Right ventricle myocardium superior (tissue), 1 donor: ENCODE measurements at regions not wholly inside any gene's neighbourhood (a gene's known extent, or its start where the extent isn't known, plus 50 kb on each side); places are given as distances from the start of the nearest gene placed in this dataset.

ENCODE experiments used
- ATAC-seq: fragments of 200-7000 bp; cut with Tn5 transposase; one replicate; pipeline ENCODE4 v1.9.1; 2020; ENCODE audit warnings: mild to moderate bottlenecking; ENCODE audit not compliant: poor library complexity
- DNase-seq: peaks from one replicate; pipeline ENCODE4 v3.0.0-alpha.2; 2020
- intact Hi-C: fragments of 100-400 bp; cut with DNase I; formaldehyde crosslinking; loops from one replicate; pipeline ENCODE4 v1.11.2; 2022
- donor health status: DM: no; HTN: yes; CAD: no; lungs with severe emphysema.

DNA sequence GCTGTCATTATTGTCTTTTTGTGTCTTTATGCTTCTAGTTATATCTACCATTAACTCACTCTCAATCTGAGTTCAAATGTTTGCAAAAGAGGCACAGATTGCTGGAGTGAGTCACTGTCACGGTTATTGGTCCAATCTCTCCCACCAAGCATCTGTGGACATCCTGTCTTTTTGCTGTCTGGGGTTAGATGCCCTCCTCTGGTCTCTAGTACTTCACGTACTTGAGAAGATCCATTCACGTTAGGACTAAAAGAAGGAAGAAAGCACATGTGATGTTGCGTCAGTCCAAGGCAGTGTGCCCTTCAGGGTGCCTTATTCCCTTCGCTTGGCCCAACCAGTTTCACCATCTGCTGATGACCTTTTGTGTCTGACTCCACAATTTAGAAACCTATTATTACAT is 72.3 kb upstream of the STXBP6 start:
- ATAC-seq, result peak; percentile 18
- intact Hi-C loops, result no loop called here
- no peak for DNase-seq

DNA sequence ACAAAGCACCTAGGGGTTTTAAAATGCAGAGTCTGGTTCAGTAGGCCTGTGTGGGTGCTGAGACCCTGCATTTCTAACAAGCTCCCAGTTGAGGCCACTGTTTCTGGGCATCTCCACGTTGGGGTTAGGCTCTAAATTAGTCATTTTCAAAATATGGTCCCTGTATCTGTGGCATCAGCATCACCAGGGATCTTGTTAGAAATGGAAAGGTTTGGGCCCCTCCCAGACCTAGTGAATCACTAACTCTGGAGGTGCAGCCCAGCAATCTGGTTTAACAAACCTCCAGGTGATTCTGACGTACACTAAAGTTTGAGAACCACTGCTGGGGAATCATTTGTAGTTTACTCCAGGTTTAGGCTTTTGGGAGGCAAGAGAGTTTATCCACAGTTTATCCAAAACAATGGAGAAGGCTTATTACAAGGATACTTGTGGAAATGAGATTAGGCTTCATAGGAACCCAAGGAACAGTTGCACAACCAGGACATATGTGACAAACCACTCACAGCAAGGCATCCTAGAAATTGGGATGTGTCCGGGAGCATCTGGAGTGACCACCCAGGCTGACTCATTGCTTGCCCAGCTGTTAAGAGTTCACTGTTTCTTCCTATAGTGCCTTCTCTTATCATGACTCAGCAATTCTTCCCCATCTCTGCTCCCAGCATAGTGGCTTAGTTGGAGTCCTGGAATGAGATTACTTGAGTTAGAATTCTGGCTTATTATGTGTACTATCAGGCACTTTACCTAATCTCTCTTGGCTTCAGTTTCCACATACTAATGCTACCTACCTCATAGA is 71.6 kb upstream of the STXBP6 start:
- intact Hi-C loops, result no loop called here

DNA sequence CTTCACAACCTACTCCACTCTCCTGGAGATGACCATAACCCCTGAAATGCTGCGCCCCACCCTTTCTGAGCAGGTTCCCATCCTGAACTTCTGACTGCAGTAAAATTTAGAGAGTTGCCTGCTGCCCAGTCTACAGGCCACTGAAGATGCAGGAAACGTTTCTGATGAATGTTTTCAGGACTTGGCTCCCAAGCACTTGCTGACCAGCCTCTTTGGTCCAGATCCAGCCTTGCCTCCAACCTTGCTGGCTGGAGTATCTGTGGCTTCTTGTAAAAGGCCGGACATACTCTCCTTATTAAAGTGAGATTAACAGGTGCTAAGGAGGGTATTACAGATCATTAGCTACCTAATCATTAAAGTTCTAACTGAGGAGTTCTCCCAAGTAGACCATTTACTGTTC is 70.3 kb upstream of the STXBP6 start:
- ATAC-seq (no peak), DNase-seq (no peak)
- intact Hi-C loops, result no loop called here

More for the DNA sequence above, 71.6 kb upstream of the STXBP6 start:
- ATAC-seq (peak; percentile 69), DNase-seq (no peak)

DNA sequence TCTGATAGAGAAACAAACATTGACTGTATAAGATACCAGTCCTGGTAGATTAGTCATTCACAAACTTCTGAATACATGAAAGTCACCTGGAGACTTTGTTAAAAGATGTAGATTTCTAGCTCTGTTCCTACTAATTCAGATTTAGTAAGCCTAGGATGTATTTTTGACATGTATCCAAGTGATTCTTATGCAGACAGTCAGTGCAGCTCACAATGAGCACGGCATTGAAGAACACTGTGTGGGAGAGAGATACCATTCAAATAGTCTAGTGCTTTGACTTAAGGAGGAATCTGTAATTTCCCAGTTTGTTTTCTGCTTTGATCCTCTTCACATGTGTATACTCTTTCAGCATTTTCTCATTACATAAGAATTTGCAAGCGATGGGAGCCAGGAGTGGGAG is 68.7 kb upstream of the STXBP6 start:
- intact Hi-C loops, result no loop called here
- ATAC-seq, result no peak
- DNase-seq, result no peak

DNA sequence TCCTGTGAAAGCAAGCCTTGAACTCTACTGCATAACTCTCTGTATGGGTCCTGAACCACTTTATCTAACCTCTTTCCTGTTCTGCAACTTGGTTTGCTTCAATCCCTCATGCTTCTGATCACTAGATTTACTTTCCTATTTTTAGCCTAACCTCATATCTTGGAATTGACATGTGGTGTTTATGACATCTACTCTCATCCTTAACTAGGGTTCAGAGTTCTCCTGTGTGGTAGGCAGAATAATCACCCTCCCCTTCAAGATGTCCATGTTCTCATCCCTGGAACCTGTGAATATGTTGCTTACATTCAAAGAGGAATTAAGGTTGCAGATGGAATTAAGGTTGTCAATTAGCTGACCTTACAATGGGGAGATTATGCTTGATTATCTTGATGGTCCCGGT is 67.4 kb upstream of the STXBP6 start:
- intact Hi-C loops, result no loop called here
- ATAC-seq (no peak), DNase-seq (no peak)

DNA sequence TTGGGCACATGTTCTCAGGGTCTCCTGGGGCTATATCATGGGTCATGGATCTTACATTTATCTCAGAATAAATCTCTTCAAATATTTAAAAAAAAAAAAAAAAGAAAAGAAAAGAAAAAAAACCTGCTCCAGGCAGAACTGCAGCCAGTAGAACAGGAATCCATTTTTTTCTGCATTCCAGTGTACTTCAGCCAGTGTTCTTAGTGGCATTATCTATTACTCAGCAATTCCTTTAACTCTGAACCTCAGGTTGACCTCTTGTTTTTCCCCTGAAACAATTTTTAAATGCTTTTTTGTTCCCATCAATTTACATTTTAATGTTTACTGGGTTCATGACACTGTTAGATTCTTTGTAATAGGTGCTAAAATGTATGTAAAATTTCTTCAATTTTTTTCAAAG is 66.7 kb upstream of the STXBP6 start:
- intact Hi-C loops, result no loop called here
- ATAC-seq (no peak), DNase-seq (no peak)

DNA sequence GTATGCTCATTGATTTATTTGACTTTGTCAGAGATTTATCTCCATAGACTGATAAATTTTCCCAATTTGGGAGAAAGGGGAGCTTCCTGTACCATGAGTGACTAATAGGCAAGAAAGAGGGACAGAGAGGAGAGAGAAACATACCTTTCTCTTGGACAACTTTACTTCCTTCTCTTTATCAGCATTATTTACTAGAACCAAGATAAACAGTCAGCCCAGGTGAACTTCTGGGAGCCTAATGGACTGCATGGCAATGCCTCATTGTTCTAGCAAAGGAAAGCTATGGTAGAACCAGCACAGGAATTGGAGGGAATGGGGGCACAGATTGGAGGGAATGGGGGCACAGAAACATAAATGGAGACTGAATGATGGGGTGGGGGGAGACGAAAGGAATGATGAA is 63.4 kb upstream of the STXBP6 start:
- ATAC-seq (no peak), DNase-seq (no peak)
- intact Hi-C loops, result no loop called here

DNA sequence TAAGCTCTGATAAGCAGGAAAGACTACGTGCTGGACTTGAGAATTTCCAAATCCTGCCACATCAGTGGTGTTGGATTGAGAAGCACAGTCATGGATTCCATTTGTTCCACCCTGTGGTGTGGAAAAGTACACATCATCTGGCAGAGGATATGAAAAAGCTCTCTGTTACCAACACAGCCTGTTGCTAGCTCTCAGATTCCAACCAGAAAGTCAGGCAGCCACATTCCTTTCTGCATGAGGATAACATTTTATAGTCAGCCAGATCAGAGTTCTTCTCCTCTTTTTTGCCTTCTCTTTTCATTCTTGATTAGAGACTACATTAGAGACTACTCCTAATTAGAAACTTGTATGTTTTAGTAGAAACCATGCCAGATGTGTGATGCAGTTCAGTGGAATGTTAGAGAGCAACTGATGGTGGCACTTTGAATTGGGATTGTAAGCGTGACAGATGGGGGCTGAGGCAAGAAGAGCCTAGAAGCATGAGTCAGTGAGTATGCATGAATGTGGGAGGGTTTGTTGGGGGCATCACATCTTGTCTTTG is 61.2 kb upstream of the STXBP6 start:
- ATAC-seq, result peak; percentile 97
- intact Hi-C loops, result no loop called here
- no peak for DNase-seq

DNA sequence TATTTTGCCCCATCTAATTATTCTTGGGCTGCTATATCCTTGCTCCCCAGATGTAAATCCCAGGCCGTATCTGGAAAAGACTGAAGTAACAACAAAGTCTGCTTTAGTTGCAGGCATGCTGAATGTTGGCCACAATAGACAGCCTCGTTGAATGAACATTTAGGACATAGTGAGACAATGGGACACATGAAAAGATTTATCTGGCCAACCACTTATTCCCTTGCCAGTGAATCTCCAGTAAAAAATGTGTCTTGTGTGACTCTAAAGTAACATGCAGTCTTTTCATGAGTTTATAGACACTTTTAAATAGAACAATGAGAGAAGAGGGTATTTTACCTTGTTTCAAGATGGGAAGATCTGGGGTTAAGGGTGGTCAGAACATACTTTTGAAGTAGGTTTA is 60.2 kb upstream of the STXBP6 start:
- intact Hi-C loops, result no loop called here
- DNase-seq, result no peak

DNA sequence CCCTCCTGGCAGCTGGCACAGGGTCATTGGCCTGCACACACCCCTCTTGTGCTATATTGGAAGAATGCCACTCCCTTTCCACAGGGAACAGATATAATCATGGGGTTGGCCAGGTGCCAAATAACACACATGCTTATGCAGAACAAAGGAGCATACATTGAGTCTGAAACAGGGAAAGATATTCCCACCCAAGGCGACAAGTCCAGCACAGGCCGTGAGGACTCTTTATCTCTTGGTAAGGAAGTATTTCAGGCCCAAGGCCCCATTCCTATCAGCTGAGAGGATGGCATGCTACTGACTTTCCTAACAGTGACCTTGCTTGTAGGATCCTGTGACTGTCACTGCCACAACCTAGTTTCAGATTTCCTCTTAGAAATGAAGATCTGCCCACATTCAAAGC is 59.0 kb upstream of the STXBP6 start:
- DNase-seq, result no peak
- intact Hi-C loops, result no loop called here
- ATAC-seq, result no peak

More for the DNA sequence above, 60.2 kb upstream of the STXBP6 start:
- no peak for ATAC-seq

DNA sequence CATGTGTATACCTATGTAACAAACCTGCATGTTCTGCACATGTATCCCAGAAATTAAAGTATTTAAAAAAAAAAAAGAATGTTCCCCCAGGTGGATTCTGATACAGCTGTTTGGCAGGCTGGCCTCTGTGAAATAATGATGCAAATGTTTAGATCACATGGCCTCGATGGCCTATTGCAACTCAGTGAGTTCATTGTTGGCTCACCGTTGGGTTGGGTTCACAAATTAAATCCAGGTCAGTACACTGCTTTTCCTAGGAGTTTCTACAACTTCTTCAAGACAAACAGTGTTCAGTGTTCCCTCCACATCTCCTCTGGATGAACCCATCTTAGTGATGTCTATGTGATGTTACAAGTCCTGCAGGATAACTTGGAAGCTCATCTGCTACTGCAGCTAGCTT is 58.3 kb upstream of the STXBP6 start:
- intact Hi-C loops, result no loop called here
- ATAC-seq (no peak), DNase-seq (no peak)

DNA sequence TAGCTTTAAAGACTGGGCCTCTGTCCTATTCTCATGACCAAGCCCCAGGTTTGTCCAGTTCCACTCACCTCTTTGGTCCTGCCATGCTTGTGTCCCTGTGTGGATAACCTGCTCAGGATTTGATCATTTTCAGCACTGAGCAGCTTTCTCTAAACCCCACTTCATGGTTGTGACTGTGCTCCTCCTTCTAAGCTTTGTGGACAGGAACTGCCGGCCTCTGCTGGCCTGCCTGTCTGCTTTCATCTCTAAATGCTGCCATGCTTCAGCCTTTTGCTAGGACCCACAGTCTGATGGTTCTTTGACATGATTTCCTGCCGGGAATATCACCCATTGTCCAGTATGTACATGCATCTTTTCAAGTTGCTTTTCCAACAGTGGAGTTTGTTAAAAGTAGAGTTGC is 53.9 kb upstream of the STXBP6 start:
- no peak for ATAC-seq
- intact Hi-C loops, result no loop called here
- no peak for DNase-seq

DNA sequence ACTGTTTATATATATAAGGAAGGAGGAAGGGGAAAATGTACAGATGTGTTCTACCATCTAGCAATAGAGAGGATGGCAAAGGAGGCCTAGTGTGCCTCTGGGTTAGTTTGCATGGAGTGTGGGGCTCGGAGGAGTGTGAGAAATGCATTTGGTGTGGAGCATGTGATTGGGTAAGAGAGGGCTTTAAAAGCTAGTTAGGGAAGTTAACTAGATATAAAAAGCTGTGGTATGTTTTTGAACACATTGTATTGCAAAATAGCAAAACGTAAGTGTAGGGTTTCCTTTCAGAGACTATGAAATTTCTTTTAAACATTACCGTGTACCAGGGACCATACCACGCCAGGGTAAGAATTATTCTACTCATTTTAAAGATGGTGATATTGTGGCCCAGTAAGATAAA is 53.3 kb upstream of the STXBP6 start:
- intact Hi-C loops, result no loop called here
- DNase-seq, result no peak
- no peak for ATAC-seq

DNA sequence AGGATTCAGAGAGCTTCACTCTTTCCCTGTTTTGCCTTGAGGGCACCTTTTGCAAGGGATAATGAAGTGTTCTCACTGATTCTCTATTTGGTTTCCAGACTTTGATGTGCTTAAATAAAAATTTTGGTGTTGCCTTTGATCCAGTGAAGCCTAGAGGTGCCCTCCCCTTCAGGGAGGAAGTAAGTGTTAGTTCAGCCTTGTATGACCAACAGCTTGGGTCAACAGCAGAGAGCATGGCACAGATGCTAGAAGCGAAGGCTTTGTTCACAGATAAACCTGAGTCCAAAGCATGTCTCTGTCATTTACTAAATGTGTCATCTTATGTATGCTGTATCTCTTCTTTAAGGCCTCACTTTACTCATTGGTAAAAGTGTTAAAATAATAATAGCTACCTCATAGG is 52.8 kb upstream of the STXBP6 start:
- no peak for ATAC-seq
- DNase-seq, result no peak
- intact Hi-C loops, result no loop called here

DNA sequence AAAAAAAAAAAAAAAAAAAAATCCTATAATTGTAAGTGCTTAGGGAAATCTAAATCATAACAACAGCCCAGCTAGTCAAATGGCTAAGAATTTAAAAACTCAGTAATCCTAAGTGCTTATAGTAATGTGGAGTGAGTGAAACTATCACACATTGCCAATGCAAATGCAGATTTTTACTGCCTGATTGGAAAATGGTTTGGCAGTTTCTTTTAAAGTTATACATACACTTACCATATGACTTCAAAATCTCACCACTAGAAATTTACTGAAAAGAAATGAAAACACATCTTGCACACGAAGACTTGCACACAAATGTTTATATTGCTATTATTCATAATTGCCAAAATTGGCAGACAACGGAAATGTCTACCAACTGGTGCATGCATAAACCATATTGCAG is 51.3 kb upstream of the STXBP6 start:
- intact Hi-C loops, result no loop called here
- DNase-seq (no peak), ATAC-seq (no peak)
